ENCODE measurements at regions not wholly inside any gene's neighbourhood (a gene's known extent, or its start where the extent isn't known, plus 50 kb on each side); places are given as distances from the start of the nearest gene placed in this dataset.

DNA sequence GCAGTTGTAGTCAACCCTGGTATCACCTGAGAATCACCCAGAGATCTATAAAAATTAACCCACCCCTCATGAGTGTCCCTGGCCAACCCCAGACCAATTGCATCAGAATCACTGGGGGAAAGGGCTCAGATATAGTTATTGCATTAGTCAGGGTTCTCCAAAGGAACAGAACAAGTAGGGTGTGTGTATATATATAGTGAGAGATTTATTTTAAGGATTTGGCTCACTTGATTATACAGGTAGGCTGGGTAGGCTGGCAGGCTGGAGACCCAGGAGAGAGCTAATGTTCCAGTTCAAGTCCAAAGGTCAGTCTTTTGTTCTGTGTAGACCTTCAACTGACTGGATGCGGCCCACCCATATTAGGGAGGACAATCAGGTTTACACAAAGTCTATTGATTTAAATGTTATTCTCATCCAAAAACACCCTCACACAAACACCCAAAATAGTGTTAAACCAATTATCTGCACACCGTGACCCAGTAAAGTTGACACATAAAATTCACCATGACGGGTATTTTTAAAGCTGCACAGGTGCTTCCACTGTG is 372.9 kb upstream of the NFE2L3 start:
- Histone ChIP-seq H3K4me1 (peaks cover 0 to 12% of the 10 kb centered on the region in 2 donors), H3K27me3 (no peaks in the 10 kb centered on the region), H3K27ac (no peak overlapping the region), H3K36me3 (no peaks in the 10 kb centered on the region), H3K4me3 (replicated peaks in 1 of 3) (no peak overlapping the region), H3K9me3 (no peaks in the 10 kb centered on the region)
- no peak for DNase-seq
- WGBS, 2 donors = 94% methylated on average over 3 of the region's 3 CpGs
- intact Hi-C loops (cut with DNase I) = no loop called here
- TF ChIP-seq CTCF (IDR thresholded peaks at IDR 0.05) (no peak), POLR2A (IDR thresholded peaks at IDR 0.05) (no peak)

DNA sequence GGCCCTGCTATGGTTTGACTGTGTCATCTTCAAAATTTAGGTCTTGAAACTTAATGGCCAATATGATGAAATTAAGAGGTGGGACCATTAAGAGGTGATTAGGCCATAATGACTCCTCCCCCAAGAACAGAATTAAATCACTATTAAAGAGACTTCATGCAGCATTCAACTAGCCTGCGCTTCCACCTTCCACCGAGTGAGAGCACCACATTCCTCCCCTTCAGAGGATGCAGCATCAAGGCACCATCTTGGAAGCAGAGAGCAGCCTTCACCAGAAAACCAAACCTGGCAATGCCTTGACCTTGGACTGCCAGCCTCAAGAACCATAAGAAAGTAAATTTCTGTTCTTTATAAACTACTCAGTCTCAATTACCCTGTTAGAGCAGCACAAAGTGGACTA is 371.1 kb upstream of the NFE2L3 start:
- intact Hi-C loops (cut with DNase I) = no loop called here
- Histone ChIP-seq H3K27me3 (no peaks in the 10 kb centered on the region), H3K36me3 (no peaks in the 10 kb centered on the region), H3K9me3 (no peaks in the 10 kb centered on the region), H3K4me3 (replicated peaks in 1 of 3) (no peak overlapping the region), H3K4me1 (peaks cover 0 to 12% of the 10 kb centered on the region in 2 donors), H3K27ac (no peak overlapping the region)
- TF ChIP-seq POLR2A (IDR thresholded peaks at IDR 0.05) (no peak), CTCF (IDR thresholded peaks at IDR 0.05) (no peak)
- DNase-seq = no peak
- WGBS, 2 donors = 100% methylated on average over 2 of the region's 2 CpGs

DNA sequence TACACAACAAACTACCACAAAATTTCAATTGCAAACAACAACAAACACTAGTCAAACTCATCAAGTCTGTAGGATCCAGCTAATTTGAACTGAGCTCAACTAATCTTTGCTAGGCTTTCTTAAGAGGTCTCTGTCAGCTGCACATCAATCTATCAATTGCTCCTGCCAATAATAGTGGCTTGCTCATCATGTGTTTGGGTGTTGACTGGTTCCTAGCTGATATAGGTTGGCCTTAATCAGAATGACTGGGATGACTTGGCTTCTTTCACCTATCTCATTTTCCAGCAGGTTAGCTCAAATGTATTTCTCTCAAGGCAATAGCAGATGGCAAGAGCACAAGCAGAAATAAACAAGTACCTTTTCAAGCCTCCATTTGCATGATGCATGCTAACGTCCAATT is 370.3 kb upstream of the NFE2L3 start:
- intact Hi-C loops (cut with DNase I) = no loop called here
- peaks cover 0 to 12% of the 10 kb centered on the region in 2 donors for H3K4me1 ChIP-seq
- WGBS, 2 donors = 67 to 86% methylated on average over 1 of the region's 1 CpG
- no peak for TF ChIP-seq CTCF (IDR thresholded peaks at IDR 0.05)
- no peak for TF ChIP-seq POLR2A (IDR thresholded peaks at IDR 0.05)
- H3K27me3 ChIP-seq = no peaks in the 10 kb centered on the region
- no peaks in the 10 kb centered on the region for H3K9me3 ChIP-seq
- no peak for DNase-seq
- no peak overlapping the region for H3K4me3 ChIP-seq (replicated peaks in 1 of 3)
- no peaks in the 10 kb centered on the region for H3K36me3 ChIP-seq
- no peak overlapping the region for H3K27ac ChIP-seq

DNA sequence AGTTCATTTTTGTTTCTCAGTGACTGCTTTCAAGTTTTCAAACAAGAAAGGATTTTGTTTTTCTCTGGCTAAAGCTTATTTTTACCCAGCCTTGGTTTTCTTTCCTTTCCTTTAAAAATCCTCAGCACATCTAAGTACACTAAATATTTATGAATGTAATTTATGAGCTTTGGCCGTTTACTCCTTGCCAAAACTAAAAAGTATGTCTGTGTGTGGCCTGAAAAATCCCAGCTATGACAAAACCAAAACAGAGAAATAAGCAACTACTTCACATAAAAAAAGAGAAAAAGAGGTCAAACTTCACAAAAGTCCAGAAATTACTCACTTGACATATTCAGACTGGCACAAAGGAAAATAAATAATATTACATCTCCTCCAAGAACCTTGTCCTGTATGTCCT is 365.1 kb upstream of the NFE2L3 start:
- no peaks in the 10 kb centered on the region for H3K4me1 ChIP-seq
- intact Hi-C loops (cut with DNase I) = no loop called here
- no peak overlapping the region for H3K4me3 ChIP-seq (replicated peaks in 1 of 3)
- H3K9me3 ChIP-seq = no peaks in the 10 kb centered on the region
- DNase-seq = no peak
- no peak overlapping the region for H3K27ac ChIP-seq
- 56 to 73% methylated on average over 1 of the region's 1 CpG for WGBS, 2 donors
- no peaks in the 10 kb centered on the region for H3K36me3 ChIP-seq
- H3K27me3 ChIP-seq = no peaks in the 10 kb centered on the region
- TF ChIP-seq POLR2A (IDR thresholded peaks at IDR 0.05) (no peak), CTCF (IDR thresholded peaks at IDR 0.05) (no peak)

- no peak for TF ChIP-seq CTCF (IDR thresholded peaks at IDR 0.05)
- TF ChIP-seq POLR2A (IDR thresholded peaks at IDR 0.05) = no peak
- DNase-seq = no peak
- H3K4me1 ChIP-seq = no peaks in the 10 kb centered on the region
- H3K9me3 ChIP-seq = no peaks in the 10 kb centered on the region
- intact Hi-C loops (cut with DNase I) = no loop called here
- no peak overlapping the region for H3K4me3 ChIP-seq (replicated peaks in 1 of 3)
- no peak overlapping the region for H3K27ac ChIP-seq
- H3K36me3 ChIP-seq = no peaks in the 10 kb centered on the region
- WGBS, 2 donors = 67 to 70% methylated on average over 1 of the region's 1 CpG
- no peaks in the 10 kb centered on the region for H3K27me3 ChIP-seq
Measured at GRCh38 chr7:25787336-25787735, 364.7 kb upstream of the NFE2L3 start.
